Iris pigment epithelial cell (primary cell): ENCODE measurements at regions not wholly inside any gene's neighbourhood (a gene's known extent, or its start where the extent isn't known, plus 50 kb on each side); places are given as distances from the start of the nearest gene placed in this dataset.
A peak's percentile ranks its signal among the peaks of the same experiment; 100 is the strongest.

ENCODE experiments used
- DNase-seq: peaks from one replicate; pipeline ENCODE4 v3.0.0-alpha.2; 2011; ENCODE audit warnings: low read depth

GRCh38 chr15:68500363-68501258 is 68.6 kb upstream of the ITGA11 start:
- DNase-seq, result no peak

GRCh38 chr15:68501259-68501591 is 69.3 kb upstream of the ITGA11 start:
- DNase-seq, result no peak

GRCh38 chr15:68501616-68502015 is 69.7 kb upstream of the ITGA11 start:
- no peak for DNase-seq

- no peak for DNase-seq
These were observed 70.5 kb upstream of the ITGA11 start for GRCh38 chr15:68502398-68502901.

- no peak for DNase-seq
These were observed 71.2 kb upstream of the ITGA11 start for GRCh38 chr15:68503213-68503612.

- peak; percentile 36 for DNase-seq
These were observed 72.1 kb upstream of the ITGA11 start for GRCh38 chr15:68503791-68504680.

GRCh38 chr15:68504681-68505170 is 72.8 kb upstream of the ITGA11 start:
- no peak for DNase-seq

GRCh38 chr15:68506071-68506470 is 72.7 kb upstream of the CORO2B start:
- DNase-seq, result no peak

- no peak for DNase-seq
These were observed 71.3 kb upstream of the CORO2B start for GRCh38 chr15:68507447-68507846.

GRCh38 chr15:68508485-68509189 is 70.2 kb upstream of the CORO2B start:
- DNase-seq, result no peak

- DNase-seq, result no peak
These were observed 68.2 kb upstream of the CORO2B start for GRCh38 chr15:68510558-68510957.

- DNase-seq, result no peak
These were observed 67.5 kb upstream of the CORO2B start for GRCh38 chr15:68511073-68511991.

- no peak for DNase-seq
These were observed 66.7 kb upstream of the CORO2B start for GRCh38 chr15:68512052-68512451.

GRCh38 chr15:68512598-68512997 is 66.2 kb upstream of the CORO2B start:
- DNase-seq, result no peak

- no peak for DNase-seq
These were observed 63.3 kb upstream of the CORO2B start for GRCh38 chr15:68515371-68516095.

- DNase-seq, result no peak
These were observed 61.5 kb upstream of the CORO2B start for GRCh38 chr15:68517285-68517761.

- DNase-seq, result no peak
These were observed 60.7 kb upstream of the CORO2B start for GRCh38 chr15:68518046-68518445.

GRCh38 chr15:68518785-68519430 is 59.9 kb upstream of the CORO2B start:
- no peak for DNase-seq

GRCh38 chr15:68524753-68525584 is 53.8 kb upstream of the CORO2B start:
- DNase-seq, result peak; percentile 65
